Peyer's patch (tissue), 4 donors: ENCODE measurements at regions not wholly inside any gene's neighbourhood (a gene's known extent, or its start where the extent isn't known, plus 50 kb on each side); places are given as distances from the start of the nearest gene placed in this dataset.

Experiments used
- CTCF ChIP-seq, 6 experiments: fragments of 450-650 bp in 4 of 6; fragments of 200-600 bp in 2 of 6; sonication (generic) in 1 of 6; IDR thresholded peaks; one replicate each; pipeline ENCODE4 v1.5.1; 2017 to 2019; ENCODE audit warnings: antibody characterized with exemption in 6 of 6, mild to moderate bottlenecking in 3 of 6, moderate library complexity in 1 of 6
- POLR2A ChIP-seq, 2 donors: fragments of 450-650 bp; IDR thresholded peaks; one replicate each; pipeline ENCODE4 v1.5.1; 2017; ENCODE audit warnings: antibody characterized with exemption in 2 of 2, mild to moderate bottlenecking in 2 of 2, moderate library complexity in 2 of 2

- no peak for TF ChIP-seq POLR2A (IDR thresholded peaks at IDR 0.05)
- no peak for TF ChIP-seq CTCF (IDR thresholded peaks at IDR 0.05)
Observed at GRCh38 chr11:111443032-111443431, 64.0 kb upstream of the POU2AF1 start.
